GM23338 (cell line): ENCODE measurements at regions not wholly inside any gene's neighbourhood (a gene's known extent, or its start where the extent isn't known, plus 50 kb on each side); places are given as distances from the start of the nearest gene placed in this dataset.
A peak's percentile ranks its signal among the peaks of the same experiment; 100 is the strongest.

ENCODE experiments used
- ATAC-seq: fragments of 200-7000 bp; cut with Tn5 transposase; 3 replicates; pipeline ENCODE4 v1.9.1; 2020
- DNase-seq: peaks from one replicate; pipeline ENCODE4 v3.0.0-alpha.2; 2015; ENCODE audit warnings: low spot score
- H2AFZ ChIP-seq: fragments of 200-600 bp; sonication (generic); 2 replicates; pipeline ENCODE4 v1.8.0; 2016; ENCODE audit warnings: antibody characterized with exemption, mild to moderate bottlenecking, moderate library complexity
- H3F3A ChIP-seq: fragments of 200-600 bp; sonication (generic); replicated peaks from 2 replicates; pipeline ENCODE4 v1.8.0; 2017; ENCODE audit warnings: antibody characterized with exemption, mixed run types, low read depth
- H3K27ac ChIP-seq: fragments of 200-600 bp; sonication (generic); 2 replicates; pipeline ENCODE4 v1.6.1; 2016; ENCODE audit warnings: low read depth
- H3K27me3 ChIP-seq: fragments of 200-600 bp; sonication (generic); 2 replicates; pipeline ENCODE4 v1.8.0; 2016; ENCODE audit warnings: mild to moderate bottlenecking, mixed run types, moderate library complexity; ENCODE audit not compliant: insufficient read depth
- H3K36me3 ChIP-seq: fragments of 200-600 bp; sonication (generic); 2 replicates; pipeline ENCODE4 v1.8.0; 2016; ENCODE audit warnings: mild to moderate bottlenecking; ENCODE audit not compliant: insufficient read depth
- H3K4me1 ChIP-seq: fragments of 200-600 bp; sonication (generic); 2 replicates; pipeline ENCODE4 v1.8.0; 2016; ENCODE audit warnings: mild to moderate bottlenecking, moderate library complexity; ENCODE audit not compliant: insufficient read depth
- H3K4me2 ChIP-seq: fragments of 200-600 bp; sonication (generic); 2 replicates; pipeline ENCODE4 v1.7.1; 2017; ENCODE audit warnings: mixed run types
- H3K4me3 ChIP-seq: fragments of 200-600 bp; sonication (generic); 2 replicates; pipeline ENCODE4 v1.6.1; 2016; ENCODE audit warnings: mixed run types
- H3K79me2 ChIP-seq: fragments of 200-600 bp; sonication (generic); replicated peaks from 2 replicates; pipeline ENCODE4 v1.8.0; 2017; ENCODE audit warnings: mild to moderate bottlenecking; ENCODE audit not compliant: insufficient read depth
- H3K9me2 ChIP-seq: fragments of 200-600 bp; sonication (generic); 2 replicates; pipeline ENCODE4 v1.8.0; 2017; ENCODE audit not compliant: insufficient read depth
- H4K20me1 ChIP-seq: fragments of 200-600 bp; sonication (generic); replicated peaks from 2 replicates; pipeline ENCODE4 v1.8.0; 2017; ENCODE audit warnings: mild to moderate bottlenecking; ENCODE audit not compliant: insufficient read depth
- H3K27ac Mint-ChIP-seq: 2 replicates; pipeline ENCODE4 v1.8.0; 2020; ENCODE audit warnings: inconsistent platforms, mild to moderate bottlenecking, moderate library complexity, mixed read lengths
- H3K27me3 Mint-ChIP-seq: 3 replicates; pipeline ENCODE4 v1.8.0; 2022; ENCODE audit warnings: low read depth, mild to moderate bottlenecking, moderate library complexity, mixed read lengths, inconsistent platforms; ENCODE audit not compliant: insufficient read depth, poor library complexity
- H3K36me3 Mint-ChIP-seq: 3 replicates; pipeline ENCODE4 v1.8.0; 2021; ENCODE audit warnings: low read depth, mild to moderate bottlenecking, inconsistent platforms, moderate library complexity, mixed read lengths
- H3K4me1 Mint-ChIP-seq: 3 replicates; pipeline ENCODE4 v1.8.0; 2020; ENCODE audit warnings: mild to moderate bottlenecking, inconsistent platforms, mixed read lengths
- H3K4me3 Mint-ChIP-seq: 3 replicates; pipeline ENCODE4 v1.8.0; 2021; ENCODE audit warnings: moderate library complexity, mild to moderate bottlenecking, inconsistent platforms, mixed read lengths
- H3K9me3 Mint-ChIP-seq: 3 replicates; pipeline ENCODE4 v1.8.0; 2020; ENCODE audit warnings: moderate library complexity, mild to moderate bottlenecking, inconsistent platforms, mixed read lengths
- CREB1 ChIP-seq: fragments of 250-450 bp; sonication (Bioruptor Pico); IDR thresholded peaks from 2 replicates; pipeline ENCODE4 v1.5.0; 2020; ENCODE audit warnings: low read depth, mild to moderate bottlenecking, moderate library complexity
- EZH2 ChIP-seq: fragments of 200-600 bp; sonication (generic); IDR thresholded peaks from one replicate; pipeline ENCODE4 v1.8.0; 2017; ENCODE audit warnings: antibody characterized with exemption, mild to moderate bottlenecking, low read depth; ENCODE audit not compliant: unreplicated experiment
- EZH2phosphoT487 ChIP-seq: fragments of 200-600 bp; sonication (generic); IDR thresholded peaks from one replicate; pipeline ENCODE4 v1.8.1; 2018; ENCODE audit warnings: antibody characterized with exemption; ENCODE audit not compliant: unreplicated experiment
- JUNB ChIP-seq: IDR thresholded peaks from one replicate; pipeline ENCODE4 v1.6.1; 2016; ENCODE audit warnings: antibody characterized with exemption; ENCODE audit not compliant: unreplicated experiment
- NANOG ChIP-seq: IDR thresholded peaks from 2 replicates; pipeline ENCODE4 v1.6.1; 2016; ENCODE audit warnings: antibody characterized with exemption, borderline replicate concordance
- POLR2AphosphoS5 ChIP-seq: IDR thresholded peaks from 2 replicates; pipeline ENCODE4 v1.6.1; 2016; ENCODE audit warnings: antibody characterized with exemption, low read depth
- STAT1 ChIP-seq: IDR thresholded peaks from one replicate; pipeline ENCODE4 v1.6.1; 2016; ENCODE audit warnings: antibody characterized with exemption; ENCODE audit not compliant: unreplicated experiment
- ZNF114 ChIP-seq: fragments of 250-450 bp; sonication (Bioruptor Pico); IDR thresholded peaks from 2 replicates; pipeline ENCODE4 v1.5.0; 2020; ENCODE audit warnings: mild to moderate bottlenecking, moderate library complexity
- ZNF331 ChIP-seq: fragments of 250-450 bp; sonication (Bioruptor Pico); IDR thresholded peaks from 2 replicates; pipeline ENCODE4 v1.5.0; 2020; ENCODE audit warnings: low read depth, mild to moderate bottlenecking, moderate library complexity
- TF ChIP-seq, protein P1 (sequence below), 2 experiments: fragments of 200-600 bp in 1 of 2; sonication (generic) in 1 of 2; conservative IDR thresholded peaks; 2 replicates each; pipeline versions ENCODE4 v1.5.1 to v1.6.1; 2016 to 2017; ENCODE audit warnings: antibody characterized with exemption in 2 of 2, low read depth in 2 of 2, mild to moderate bottlenecking in 2 of 2, moderate library complexity in 1 of 2
- TF ChIP-seq, protein P2 (sequence below): IDR thresholded peaks from one replicate; pipeline ENCODE4 v1.6.1; 2018; ENCODE audit warnings: antibody characterized with exemption; ENCODE audit not compliant: unreplicated experiment
- TF ChIP-seq, protein P3 (sequence below): IDR thresholded peaks from 2 replicates; pipeline ENCODE4 v1.6.1; 2016; ENCODE audit warnings: antibody characterized with exemption

DNA sequence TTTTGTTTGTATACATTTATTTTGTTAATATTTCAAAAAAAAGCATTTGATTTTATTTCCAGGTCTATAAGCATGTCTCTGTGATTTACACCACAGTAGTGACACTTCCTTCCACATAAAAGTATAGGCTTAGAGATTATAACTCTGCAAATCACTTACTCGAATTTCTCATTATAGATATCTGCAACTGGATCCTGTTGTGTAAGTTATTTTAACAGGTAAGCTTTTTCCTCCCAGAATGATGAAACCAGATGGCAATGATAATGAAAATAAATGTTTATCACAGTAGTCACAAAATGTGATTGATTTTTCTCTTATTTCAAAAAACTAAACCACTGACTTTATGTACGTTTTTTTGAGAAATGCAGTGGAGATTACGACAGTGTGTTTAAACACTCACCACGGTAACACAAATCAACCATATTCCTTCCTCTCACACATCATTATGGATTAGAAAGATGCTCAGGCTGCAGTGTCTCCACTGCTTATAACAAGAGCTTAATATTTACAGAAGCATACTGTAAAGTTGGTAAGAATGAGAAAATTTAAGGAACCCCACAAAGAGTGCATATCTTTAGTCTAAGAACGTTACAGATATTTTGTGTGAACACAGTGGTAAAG lies 194.6 kb downstream of the ATXN7L3B start:
- H2AFZ ChIP-seq: peak overlapping the region; percentile 64; the same call in 1 of the 2 replicates
- TF ChIP-seq EZH2 (no peak), JUNB (no peak), ZNF114 (CRISPR knock-in tag) (no peak), ZNF331 (CRISPR knock-in tag) (no peak), EZH2phosphoT487 (no peak), POLR2AphosphoS5 (no peak)
- TF ChIP-seq, protein P1, sequence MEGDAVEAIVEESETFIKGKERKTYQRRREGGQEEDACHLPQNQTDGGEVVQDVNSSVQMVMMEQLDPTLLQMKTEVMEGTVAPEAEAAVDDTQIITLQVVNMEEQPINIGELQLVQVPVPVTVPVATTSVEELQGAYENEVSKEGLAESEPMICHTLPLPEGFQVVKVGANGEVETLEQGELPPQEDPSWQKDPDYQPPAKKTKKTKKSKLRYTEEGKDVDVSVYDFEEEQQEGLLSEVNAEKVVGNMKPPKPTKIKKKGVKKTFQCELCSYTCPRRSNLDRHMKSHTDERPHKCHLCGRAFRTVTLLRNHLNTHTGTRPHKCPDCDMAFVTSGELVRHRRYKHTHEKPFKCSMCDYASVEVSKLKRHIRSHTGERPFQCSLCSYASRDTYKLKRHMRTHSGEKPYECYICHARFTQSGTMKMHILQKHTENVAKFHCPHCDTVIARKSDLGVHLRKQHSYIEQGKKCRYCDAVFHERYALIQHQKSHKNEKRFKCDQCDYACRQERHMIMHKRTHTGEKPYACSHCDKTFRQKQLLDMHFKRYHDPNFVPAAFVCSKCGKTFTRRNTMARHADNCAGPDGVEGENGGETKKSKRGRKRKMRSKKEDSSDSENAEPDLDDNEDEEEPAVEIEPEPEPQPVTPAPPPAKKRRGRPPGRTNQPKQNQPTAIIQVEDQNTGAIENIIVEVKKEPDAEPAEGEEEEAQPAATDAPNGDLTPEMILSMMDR (conservative IDR thresholded peaks at IDR 0.05; ENCODE audit: low read depth in 2 of 2): no peak
- TF ChIP-seq, protein P2, sequence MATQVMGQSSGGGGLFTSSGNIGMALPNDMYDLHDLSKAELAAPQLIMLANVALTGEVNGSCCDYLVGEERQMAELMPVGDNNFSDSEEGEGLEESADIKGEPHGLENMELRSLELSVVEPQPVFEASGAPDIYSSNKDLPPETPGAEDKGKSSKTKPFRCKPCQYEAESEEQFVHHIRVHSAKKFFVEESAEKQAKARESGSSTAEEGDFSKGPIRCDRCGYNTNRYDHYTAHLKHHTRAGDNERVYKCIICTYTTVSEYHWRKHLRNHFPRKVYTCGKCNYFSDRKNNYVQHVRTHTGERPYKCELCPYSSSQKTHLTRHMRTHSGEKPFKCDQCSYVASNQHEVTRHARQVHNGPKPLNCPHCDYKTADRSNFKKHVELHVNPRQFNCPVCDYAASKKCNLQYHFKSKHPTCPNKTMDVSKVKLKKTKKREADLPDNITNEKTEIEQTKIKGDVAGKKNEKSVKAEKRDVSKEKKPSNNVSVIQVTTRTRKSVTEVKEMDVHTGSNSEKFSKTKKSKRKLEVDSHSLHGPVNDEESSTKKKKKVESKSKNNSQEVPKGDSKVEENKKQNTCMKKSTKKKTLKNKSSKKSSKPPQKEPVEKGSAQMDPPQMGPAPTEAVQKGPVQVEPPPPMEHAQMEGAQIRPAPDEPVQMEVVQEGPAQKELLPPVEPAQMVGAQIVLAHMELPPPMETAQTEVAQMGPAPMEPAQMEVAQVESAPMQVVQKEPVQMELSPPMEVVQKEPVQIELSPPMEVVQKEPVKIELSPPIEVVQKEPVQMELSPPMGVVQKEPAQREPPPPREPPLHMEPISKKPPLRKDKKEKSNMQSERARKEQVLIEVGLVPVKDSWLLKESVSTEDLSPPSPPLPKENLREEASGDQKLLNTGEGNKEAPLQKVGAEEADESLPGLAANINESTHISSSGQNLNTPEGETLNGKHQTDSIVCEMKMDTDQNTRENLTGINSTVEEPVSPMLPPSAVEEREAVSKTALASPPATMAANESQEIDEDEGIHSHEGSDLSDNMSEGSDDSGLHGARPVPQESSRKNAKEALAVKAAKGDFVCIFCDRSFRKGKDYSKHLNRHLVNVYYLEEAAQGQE: no peak
- TF ChIP-seq, protein P3, sequence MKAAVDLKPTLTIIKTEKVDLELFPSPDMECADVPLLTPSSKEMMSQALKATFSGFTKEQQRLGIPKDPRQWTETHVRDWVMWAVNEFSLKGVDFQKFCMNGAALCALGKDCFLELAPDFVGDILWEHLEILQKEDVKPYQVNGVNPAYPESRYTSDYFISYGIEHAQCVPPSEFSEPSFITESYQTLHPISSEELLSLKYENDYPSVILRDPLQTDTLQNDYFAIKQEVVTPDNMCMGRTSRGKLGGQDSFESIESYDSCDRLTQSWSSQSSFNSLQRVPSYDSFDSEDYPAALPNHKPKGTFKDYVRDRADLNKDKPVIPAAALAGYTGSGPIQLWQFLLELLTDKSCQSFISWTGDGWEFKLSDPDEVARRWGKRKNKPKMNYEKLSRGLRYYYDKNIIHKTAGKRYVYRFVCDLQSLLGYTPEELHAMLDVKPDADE: no peak
- H3K4me3 ChIP-seq: no peak overlapping the region
- no peaks in the 10 kb centered on the region for H3K79me2 ChIP-seq
- no peaks in the 10 kb centered on the region for H3K9me2 ChIP-seq
- no peaks in the 10 kb centered on the region for H3F3A ChIP-seq
- no peaks in the 10 kb centered on the region for H4K20me1 ChIP-seq
- H3K27me3 ChIP-seq: no peaks in the 10 kb centered on the region
- H3K4me2 ChIP-seq: no peak overlapping the region
- DNase-seq: no peak
- H3K4me1 ChIP-seq: no peaks in the 10 kb centered on the region
- no peak overlapping the region for H3K4me3 Mint-ChIP-seq
- H3K9me3 Mint-ChIP-seq: no peaks in the 10 kb centered on the region
- ATAC-seq: no peak
- no peaks in the 10 kb centered on the region for H3K27me3 Mint-ChIP-seq
- no peaks in the 10 kb centered on the region for H3K36me3 Mint-ChIP-seq
- no peaks in the 10 kb centered on the region for H3K4me1 Mint-ChIP-seq
- no peaks in the 10 kb centered on the region for H3K36me3 ChIP-seq
- no peak overlapping the region for H3K27ac ChIP-seq
- no peak overlapping the region for H3K27ac Mint-ChIP-seq

DNA sequence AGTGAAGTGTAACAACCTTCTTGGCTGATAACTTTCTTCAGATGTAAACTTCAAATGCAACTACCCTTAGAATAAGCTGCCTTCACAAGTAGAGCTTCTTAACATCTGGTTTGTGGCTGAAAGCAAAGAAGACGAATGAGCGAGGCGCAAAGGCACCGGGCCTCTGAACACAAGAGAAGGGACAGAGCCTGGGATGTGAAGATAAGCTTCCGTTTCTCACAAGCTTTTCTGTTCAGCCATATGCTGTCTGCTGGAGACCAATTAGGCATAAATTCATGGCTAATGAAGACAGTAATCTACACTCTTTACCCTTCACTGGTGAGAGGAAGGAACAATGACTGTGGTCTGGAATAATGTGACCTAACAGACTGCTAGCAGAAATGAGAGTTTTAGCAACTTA lies 195.2 kb downstream of the ATXN7L3B start:
- H3K27me3 Mint-ChIP-seq: no peaks in the 10 kb centered on the region
- ATAC-seq: no peak
- H3K4me3 Mint-ChIP-seq: no peak overlapping the region
- no peaks in the 10 kb centered on the region for H3K9me3 Mint-ChIP-seq
- no peaks in the 10 kb centered on the region for H4K20me1 ChIP-seq
- H3K9me2 ChIP-seq: no peaks in the 10 kb centered on the region
- no peaks in the 10 kb centered on the region for H3K36me3 Mint-ChIP-seq
- no peaks in the 10 kb centered on the region for H3K79me2 ChIP-seq
- H3K4me2 ChIP-seq: no peak overlapping the region
- peak overlapping the region; percentile 64; the same call in 1 of the 2 replicates for H2AFZ ChIP-seq
- no peak for DNase-seq
- H3F3A ChIP-seq: no peaks in the 10 kb centered on the region
- no peaks in the 10 kb centered on the region for H3K4me1 ChIP-seq
- H3K4me1 Mint-ChIP-seq: no peaks in the 10 kb centered on the region
- H3K27ac ChIP-seq: no peak overlapping the region
- no peak overlapping the region for H3K4me3 ChIP-seq
- H3K27me3 ChIP-seq: no peaks in the 10 kb centered on the region
- no peaks in the 10 kb centered on the region for H3K36me3 ChIP-seq
- no peak overlapping the region for H3K27ac Mint-ChIP-seq
- no peak for TF ChIP-seq JUNB
- no peak for TF ChIP-seq NANOG
- no peak for TF ChIP-seq STAT1
- TF ChIP-seq CREB1 (CRISPR knock-in tag): no peak
- TF ChIP-seq EZH2phosphoT487: no peak
- no peak for TF ChIP-seq EZH2
